GM21423 (cell line): ENCODE measurements at regions not wholly inside any gene's neighbourhood (a gene's known extent, or its start where the extent isn't known, plus 50 kb on each side); places are given as distances from the start of the nearest gene placed in this dataset.
"Not testable (repeated sequence)": the region's sequence is repeated elsewhere in the genome, so short reads cannot be mapped to it uniquely, and the experiment has no call there.

Experiments
- ATAC-seq: cut with Tn5 transposase; IDR thresholded peaks from one replicate; pipeline ENCODE4 v1.9.1; 2021; ENCODE audit warnings: mild to moderate bottlenecking, moderate library complexity; ENCODE audit not compliant: unreplicated experiment

- no peak for ATAC-seq
Measured at GRCh38 chr11:86861810-86862209, 61.5 kb downstream of the PRSS23 start.

- no peak for ATAC-seq
Measured at GRCh38 chr11:86863476-86863875, 63.1 kb downstream of the PRSS23 start.

GRCh38 chr11:86865436-86865835 lies 65.1 kb downstream of the PRSS23 start:
- ATAC-seq: no peak

- no peak for ATAC-seq
Measured at GRCh38 chr11:86869531-86869930, 69.2 kb downstream of the PRSS23 start.

GRCh38 chr11:86869966-86870570 lies 69.7 kb downstream of the PRSS23 start:
- ATAC-seq: peak; percentile 68

- no peak for ATAC-seq
Measured at GRCh38 chr11:86873573-86874083, 73.3 kb downstream of the PRSS23 start.

- ATAC-seq: no peak
Measured at GRCh38 chr11:86874304-86875056, 74.1 kb downstream of the PRSS23 start.

- ATAC-seq: no peak
Measured at GRCh38 chr11:86876716-86877234, 76.4 kb downstream of the PRSS23 start.

GRCh38 chr11:86877503-86877902 lies 77.2 kb downstream of the PRSS23 start:
- no peak for ATAC-seq

GRCh38 chr11:86879241-86879640 lies 76.0 kb downstream of the FZD4 start:
- not testable (repeated sequence) for ATAC-seq

GRCh38 chr11:86885311-86885710 lies 69.9 kb downstream of the FZD4 start:
- no peak for ATAC-seq

GRCh38 chr11:86888164-86889000 lies 66.8 kb downstream of the FZD4 start:
- no peak for ATAC-seq

- no peak for ATAC-seq
Measured at GRCh38 chr11:86889001-86889341, 66.2 kb downstream of the FZD4 start.

GRCh38 chr11:86891036-86891435 lies 64.2 kb downstream of the FZD4 start:
- no peak for ATAC-seq

GRCh38 chr11:86893235-86893634 lies 62.0 kb downstream of the FZD4 start:
- no peak for ATAC-seq
